GOT3 (cell line): ENCODE measurements at regions not wholly inside any gene's neighbourhood (a gene's known extent, or its start where the extent isn't known, plus 50 kb on each side); places are given as distances from the start of the nearest gene placed in this dataset.

ENCODE experiments used
- DNase-seq: peaks from one replicate; lab custom pipeline; 2025; ENCODE audit warnings: mixed read lengths; lab: John Stamatoyannopoulos, UW

- DNase-seq: no peak
Observed at GRCh38 chr2:204046145-204046544, 109.6 kb downstream of the ICOS start.

- DNase-seq: no peak
Observed at GRCh38 chr2:204049635-204050034, 113.1 kb downstream of the ICOS start.

GRCh38 chr2:204050681-204051080 is 114.1 kb downstream of the ICOS start:
- DNase-seq: no peak

- no peak for DNase-seq
Observed at GRCh38 chr2:204051476-204051875, 114.9 kb downstream of the ICOS start.

GRCh38 chr2:204051984-204052556 is 115.5 kb downstream of the ICOS start:
- no peak for DNase-seq

- no peak for DNase-seq
Observed at GRCh38 chr2:204059016-204059415, 122.5 kb downstream of the ICOS start.

- DNase-seq: no peak
Observed at GRCh38 chr2:204060841-204061240, 124.3 kb downstream of the ICOS start.

GRCh38 chr2:204061241-204061640 is 124.7 kb downstream of the ICOS start:
- DNase-seq: no peak

GRCh38 chr2:204064119-204064518 is 127.6 kb downstream of the ICOS start:
- DNase-seq: no peak

GRCh38 chr2:204065566-204065965 is 129.0 kb downstream of the ICOS start:
- DNase-seq: no peak

GRCh38 chr2:204066051-204066450 is 129.5 kb downstream of the ICOS start:
- no peak for DNase-seq

GRCh38 chr2:204069804-204070203 is 133.2 kb downstream of the ICOS start:
- DNase-seq: no peak

- DNase-seq: no peak
Observed at GRCh38 chr2:204072443-204073324, 136.1 kb downstream of the ICOS start.

GRCh38 chr2:204074456-204074855 is 137.9 kb downstream of the ICOS start:
- no peak for DNase-seq

GRCh38 chr2:204078003-204078698 is 141.6 kb downstream of the ICOS start:
- DNase-seq: no peak

- DNase-seq: no peak
Observed at GRCh38 chr2:204081487-204082425, 145.2 kb downstream of the ICOS start.

- no peak for DNase-seq
Observed at GRCh38 chr2:204086167-204086566, 149.6 kb downstream of the ICOS start.

GRCh38 chr2:204089105-204089504 is 152.5 kb downstream of the ICOS start:
- no peak for DNase-seq

GRCh38 chr2:204089574-204089973 is 153.0 kb downstream of the ICOS start:
- no peak for DNase-seq

GRCh38 chr2:204090021-204090420 is 153.5 kb downstream of the ICOS start:
- no peak for DNase-seq

- DNase-seq: no peak
Observed at GRCh38 chr2:204104811-204105210, 168.2 kb downstream of the ICOS start.

- no peak for DNase-seq
Observed at GRCh38 chr2:204108330-204108751, 171.8 kb downstream of the ICOS start.
